GM21737 (cell line): ENCODE measurements at regions not wholly inside any gene's neighbourhood (a gene's known extent, or its start where the extent isn't known, plus 50 kb on each side); places are given as distances from the start of the nearest gene placed in this dataset.
"Not testable (repeated sequence)": the region's sequence is repeated elsewhere in the genome, so short reads cannot be mapped to it uniquely, and the experiment has no call there.

Experiments used
- ATAC-seq: cut with Tn5 transposase; IDR thresholded peaks from one replicate; pipeline ENCODE4 v1.9.1; 2021; ENCODE audit warnings: mild to moderate bottlenecking, moderate library complexity; ENCODE audit not compliant: unreplicated experiment

DNA sequence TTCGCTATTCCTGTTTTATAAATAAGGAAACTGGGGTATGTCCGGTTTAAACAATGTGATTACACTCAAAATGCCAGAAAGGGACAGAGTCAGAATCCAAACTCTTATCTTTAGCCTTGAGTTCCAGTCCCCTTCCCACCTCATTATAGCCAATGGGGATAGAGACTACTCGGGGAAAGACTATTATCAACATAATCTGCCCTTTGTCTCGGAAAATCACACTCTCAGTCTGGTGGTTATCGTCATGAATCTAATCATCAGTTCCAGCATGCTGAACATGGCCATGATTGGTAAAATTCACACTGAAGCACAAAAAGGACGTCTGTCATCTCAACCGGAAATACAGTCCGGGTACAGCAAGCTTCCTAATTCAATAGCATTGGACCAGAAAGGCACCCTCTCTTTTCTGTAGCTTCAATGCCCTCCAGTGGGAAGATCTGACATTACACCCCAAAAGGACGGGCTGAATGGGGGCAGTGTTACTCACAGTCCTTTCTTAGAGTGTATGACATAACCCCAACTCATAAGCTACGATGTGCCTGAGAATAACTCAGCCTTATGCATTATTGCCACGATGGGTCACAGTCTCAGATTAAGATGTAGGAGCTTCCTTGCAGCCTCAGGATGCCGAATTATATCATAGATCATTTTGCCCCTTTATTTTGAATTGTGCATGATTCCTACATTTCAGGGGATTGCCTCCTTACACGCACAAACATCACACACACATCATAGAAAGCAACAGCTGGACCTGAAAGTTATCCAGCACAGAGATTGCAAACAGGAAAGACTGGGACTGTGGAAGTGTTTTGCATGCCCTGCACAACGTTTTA, 390.4 kb upstream of the LMCD1 start:
- ATAC-seq = peak; percentile 94

DNA sequence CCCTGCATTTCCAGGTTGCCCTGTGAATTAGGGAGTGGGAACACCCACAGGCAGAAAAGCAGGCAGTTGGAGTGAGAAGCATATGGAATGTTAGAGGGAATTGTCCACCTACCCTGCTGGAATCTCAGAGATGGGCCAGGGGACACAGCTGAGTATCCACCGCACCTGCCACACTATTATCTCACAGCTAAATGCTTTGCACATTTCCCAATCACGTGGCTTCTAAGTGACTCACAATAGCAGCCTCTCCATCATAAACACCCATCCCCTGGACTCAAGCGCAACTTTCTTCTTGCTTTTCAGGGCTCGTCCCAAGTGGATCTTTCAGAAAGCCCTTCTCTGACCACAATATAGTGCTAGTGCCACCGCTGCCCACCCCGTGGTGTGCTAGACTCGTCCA, 389.0 kb upstream of the LMCD1 start:
- ATAC-seq = no peak

DNA sequence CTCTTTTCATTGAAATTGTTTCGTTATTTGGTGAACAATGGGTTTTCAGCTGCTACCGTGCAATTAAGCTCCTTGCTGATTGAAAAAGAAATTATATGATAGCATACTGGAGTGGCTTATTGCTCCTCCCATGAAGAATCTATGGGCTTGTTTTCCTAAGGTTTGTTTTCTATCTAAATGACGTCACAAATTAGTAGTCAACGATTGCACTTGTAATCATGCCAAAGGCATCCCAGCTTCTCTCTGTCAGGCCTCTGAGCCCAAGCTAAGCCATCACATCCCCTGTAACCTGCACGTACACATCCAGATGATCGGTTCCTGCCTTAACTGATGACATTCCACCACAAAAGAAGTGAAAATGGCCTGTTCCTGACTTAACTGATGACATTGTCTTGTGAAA, 388.0 kb upstream of the LMCD1 start:
- no peak for ATAC-seq

DNA sequence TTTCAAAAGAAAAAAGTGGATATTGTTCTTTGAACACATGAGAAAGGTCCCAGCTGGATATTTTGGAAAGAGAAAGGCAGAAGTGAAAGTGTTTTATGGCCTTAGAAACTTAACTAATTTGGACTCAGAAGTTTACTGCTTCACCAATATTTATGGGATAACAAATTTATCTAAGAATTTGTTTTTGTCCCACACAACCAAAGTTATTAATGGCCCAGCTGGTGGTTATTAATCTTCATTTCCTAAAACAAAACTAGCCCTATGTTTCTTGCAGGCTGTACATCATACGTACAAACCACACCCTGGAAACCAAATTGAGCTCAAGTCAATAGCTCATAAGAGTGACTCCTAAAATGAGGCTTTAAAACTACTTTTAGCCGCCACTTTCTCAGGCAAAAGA, 372.9 kb upstream of the LMCD1 start:
- no peak for ATAC-seq

DNA sequence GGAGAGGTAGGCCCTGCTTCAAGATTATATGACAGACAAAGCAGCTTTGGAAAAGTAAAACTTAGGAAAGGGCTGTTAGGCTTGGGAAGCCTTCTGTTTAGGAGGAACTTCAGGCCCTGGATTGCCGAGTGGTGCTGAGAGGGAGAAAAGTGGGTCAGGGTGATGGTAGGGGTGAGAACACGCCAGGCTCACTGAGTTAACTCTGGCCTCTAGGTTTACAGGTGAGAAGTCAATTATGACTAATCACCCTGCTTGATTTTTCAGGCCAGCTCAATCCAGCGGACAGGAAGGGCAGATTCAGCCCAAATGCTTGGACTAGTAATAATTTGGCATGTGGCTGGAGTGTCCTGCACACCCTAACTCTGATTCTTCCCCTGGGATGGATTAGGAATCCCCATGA, 365.1 kb upstream of the LMCD1 start:
- no peak for ATAC-seq

DNA sequence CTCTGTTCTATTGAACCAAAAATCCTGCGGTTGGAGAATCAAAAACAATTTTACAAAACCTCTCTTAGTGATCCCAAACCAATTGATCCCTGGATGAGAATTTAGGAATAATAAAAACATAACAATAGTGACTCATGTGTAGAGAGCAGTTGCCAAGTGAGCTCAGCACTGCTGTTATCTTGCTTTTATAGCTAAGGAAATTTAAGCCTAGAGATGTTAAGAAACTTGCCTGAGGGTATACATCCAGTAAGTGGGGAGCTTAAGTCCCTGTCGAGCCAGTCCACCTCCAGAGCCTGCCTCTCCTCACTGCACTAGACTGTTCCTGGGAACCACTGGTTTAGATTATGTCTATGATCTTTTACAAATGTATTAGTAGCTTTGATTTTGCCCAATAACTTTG, 358.4 kb upstream of the LMCD1 start:
- no peak for ATAC-seq

DNA sequence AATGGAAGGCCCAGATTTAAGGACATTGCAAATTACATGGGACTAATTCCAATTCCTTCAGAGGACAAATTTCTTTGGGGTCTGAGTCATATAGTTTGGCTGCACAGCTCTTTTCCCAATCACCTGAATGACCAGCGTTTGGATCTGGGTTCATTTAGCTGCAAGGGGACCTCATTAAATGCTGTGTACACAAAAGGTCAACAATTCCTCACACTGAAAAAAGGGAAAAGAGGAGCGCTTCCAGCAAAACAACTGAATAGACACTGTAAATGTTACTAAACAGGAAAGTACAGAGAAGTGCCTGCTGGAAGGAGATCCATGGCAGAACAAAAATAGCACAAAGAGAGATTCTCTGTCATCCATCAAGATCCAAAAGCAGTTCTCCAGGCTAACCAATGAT, 356.0 kb upstream of the LMCD1 start:
- no peak for ATAC-seq

DNA sequence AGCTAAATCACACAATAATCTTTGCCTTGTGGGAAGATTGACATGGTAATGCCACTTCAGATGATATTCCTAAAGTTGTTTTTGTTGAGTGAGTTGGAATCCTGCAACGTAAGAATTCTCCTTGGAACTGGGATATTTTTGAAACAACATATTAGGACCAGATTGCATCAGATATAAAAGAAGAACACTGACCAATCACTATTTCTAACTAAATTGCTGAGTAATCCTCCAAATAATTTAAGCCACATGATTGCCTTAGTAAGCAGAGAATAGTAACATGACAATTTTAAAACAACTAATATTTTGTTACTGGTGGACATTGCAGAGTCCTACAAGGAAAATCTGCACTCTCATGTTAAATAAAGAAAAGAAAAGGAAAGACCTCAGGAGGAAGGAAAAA, 353.9 kb upstream of the LMCD1 start:
- no peak for ATAC-seq

DNA sequence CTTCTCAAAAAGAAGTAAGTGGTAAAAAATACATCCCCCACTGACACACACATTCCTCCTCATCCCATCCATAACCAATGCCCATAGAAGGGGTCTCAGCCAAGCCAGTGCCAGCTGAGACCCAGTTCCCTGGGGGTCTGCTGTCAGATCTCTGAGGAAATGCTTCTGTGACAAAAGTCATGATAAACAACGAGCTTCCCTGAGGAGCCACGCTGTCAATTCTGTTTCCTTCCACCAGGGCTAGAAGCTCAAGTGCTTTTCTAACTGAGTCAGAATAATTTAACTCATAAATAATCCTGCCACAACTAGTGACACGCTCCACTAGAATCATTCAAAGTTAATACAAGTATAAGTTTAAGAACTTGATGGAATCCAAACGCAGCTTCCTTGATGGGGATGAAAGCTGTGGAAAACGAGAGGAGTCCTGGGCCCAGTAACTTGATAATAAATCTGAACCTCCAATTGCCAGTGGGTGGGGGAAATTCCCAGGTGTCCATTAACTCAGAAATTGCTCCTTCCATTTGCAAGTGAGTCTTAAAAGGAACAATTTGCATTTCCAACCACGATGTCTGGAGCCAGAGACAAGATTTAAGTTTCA, 348.7 kb upstream of the LMCD1 start:
- no peak for ATAC-seq

DNA sequence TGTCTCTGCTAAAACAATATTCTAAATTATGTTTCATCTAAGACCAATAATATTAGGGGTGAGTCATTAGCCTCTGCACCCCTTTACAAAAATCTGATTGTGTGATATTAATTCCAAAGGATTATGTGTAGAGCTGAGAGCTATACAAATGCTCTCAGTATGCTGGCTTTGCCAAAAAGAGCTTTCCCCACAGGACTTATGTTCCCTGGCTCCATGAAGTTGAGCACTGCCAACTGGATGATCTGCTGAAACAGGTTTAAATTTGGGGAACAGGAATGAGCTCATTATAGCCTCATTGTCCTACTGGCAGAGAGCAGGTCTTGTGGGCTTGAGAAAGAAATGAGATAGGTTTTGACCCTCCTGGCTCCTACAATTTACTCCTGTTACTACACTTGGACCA, 347.8 kb upstream of the LMCD1 start:
- ATAC-seq = no peak

DNA sequence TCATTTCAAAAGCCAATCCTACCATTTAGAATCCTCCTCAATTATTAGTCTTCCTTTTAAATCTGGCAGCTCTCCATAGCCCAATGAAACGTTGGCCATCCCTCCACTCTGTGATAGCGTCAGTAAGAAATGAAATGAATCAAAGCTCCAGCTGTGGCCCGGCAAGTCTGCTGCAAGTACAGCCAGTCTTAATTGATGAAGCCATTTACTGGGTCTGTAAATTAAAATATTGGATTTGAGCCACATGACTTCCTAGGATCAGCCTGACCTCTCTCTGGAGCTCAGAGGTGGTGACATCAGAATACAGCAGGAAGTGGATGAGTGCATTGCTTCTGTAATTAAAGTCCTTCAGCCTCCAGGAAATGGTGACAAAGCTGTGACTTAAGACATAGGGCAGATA, 347.0 kb upstream of the LMCD1 start:
- ATAC-seq = no peak

DNA sequence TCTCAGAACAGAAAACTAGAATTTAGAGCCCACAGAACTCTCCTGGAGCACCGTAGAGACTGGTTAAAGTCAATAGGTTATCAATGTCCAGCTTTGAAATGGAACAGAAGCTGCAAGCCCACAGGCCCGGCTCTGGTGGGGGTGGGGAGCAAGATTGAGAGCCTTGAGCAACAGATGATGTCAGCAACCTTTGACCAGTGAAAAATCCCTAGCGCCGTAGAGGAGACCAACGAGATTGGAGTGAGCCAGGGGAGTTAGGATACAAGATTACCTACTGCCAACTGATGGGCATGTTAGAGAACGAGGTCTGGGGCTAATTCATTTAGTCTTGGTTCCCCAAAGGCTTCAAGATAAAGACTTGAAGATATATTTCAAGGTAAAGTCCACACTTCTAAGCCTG, 345.5 kb upstream of the LMCD1 start:
- no peak for ATAC-seq

DNA sequence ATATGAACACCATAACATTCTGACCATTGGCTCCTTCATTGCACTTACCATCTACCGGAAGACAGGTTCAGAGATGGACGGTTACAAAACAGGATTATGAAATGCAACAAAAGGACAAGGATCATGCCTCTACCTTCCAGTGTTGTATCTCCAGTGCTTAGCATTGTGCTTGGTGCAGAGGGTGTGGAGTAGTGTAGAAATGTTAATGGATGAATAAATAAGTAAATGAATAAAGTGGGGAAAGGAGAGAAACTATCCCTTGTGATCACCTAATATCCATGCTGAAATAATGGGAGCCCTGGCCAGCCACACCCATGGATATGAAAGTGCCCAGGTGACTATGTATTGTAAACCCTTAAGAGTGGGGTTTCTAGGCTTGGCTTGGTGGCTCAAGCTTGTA, 344.8 kb upstream of the LMCD1 start:
- ATAC-seq = no peak

DNA sequence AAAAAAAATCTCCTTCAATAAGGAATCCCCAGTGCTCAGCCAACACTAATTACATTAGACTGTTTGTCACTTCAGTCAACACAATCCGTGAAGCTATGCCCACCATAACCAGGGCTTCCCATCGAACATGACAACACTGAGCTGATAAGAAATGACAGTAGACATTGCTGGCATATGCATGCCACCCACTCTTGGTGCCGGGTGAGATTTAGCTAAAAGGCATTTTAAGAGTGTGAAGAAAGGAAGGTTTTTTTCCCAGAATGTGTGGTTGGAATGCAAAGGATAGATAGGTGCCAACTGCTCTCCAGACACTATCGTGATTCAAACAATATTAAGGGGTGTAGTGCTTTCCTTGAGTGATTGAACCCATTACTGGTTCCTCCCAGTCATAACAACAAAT, 344.0 kb upstream of the LMCD1 start:
- no peak for ATAC-seq

DNA sequence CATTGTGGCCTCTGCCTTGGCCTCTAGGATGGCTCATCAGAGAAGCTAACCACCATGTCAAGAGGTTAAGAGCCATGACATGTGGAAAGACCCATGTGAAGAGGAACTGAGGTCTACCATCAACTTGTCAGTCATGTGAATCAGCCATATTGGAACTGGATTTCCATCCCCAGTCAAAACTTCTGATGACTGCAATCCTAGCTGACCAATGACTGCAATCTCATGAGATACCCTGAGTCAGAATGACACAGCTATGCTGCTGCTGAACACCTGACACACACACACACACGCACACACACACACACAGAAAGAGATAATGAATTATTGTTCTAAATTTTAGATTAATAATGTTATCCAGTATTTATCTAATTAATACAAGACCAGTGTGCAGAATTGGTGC, 337.5 kb upstream of the LMCD1 start:
- no peak for ATAC-seq

DNA sequence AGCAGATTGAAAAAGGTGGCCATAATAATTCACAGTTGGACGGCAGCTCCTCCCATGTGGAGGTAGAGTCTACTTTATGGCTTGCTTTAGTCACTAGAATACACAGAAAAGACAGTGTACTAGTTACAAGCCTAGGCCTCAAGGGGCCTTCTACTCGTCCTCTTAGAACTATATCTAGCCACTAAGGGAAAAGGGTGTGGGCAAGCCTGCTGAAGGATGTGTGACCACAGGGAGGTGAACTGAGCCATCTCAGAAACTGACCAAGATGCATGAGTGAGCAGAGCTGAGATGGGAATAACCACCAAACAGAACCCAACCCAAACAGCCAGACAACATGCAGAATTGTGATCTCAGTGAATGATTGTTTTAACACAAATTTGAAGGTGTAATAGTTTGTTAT, 335.6 kb upstream of the LMCD1 start:
- ATAC-seq = no peak

DNA sequence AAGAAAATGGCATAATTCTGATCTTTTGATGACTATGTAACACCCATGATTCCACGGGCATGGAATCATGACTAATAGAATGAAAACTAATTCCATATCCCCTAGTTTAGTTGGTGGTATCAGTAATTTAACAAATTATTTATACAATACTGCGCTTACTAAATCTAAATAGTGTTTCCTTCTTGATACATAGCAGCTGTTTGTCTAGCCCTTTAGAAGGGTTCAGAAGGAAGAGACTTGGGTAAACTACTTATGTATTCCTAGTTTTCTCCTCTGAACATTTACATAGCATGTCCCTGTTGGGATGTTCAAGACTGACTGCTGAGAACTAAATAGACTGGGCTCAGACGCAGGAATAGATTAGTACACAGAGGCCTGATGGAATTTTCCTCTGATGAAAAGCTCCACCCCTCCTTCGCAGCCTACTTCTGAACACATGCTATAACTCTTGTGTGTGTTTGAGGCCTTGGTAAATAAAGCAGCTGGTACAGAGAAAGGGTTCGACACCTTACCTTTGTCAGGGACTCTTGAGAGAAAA, 330.6 kb upstream of the LMCD1 start:
- ATAC-seq = no peak

DNA sequence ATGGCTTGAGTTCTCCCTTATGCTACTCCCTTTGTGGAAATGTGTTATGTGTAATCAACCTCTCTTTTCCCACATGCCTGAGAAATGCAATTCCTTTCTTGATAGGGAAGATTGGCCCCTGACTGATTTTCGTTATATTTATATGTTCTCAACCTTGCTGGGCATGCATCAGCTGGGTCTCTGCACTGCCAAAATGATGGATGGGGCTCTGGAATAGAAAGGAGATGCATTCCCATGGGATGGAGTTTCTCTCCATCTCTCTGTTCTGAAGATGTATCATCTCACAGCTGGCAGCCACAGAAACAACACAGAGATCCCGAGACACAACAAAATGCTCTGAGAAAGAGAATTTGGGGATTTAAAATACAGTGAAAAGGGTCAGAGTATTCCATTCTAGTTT, 327.7 kb upstream of the LMCD1 start:
- no peak for ATAC-seq

DNA sequence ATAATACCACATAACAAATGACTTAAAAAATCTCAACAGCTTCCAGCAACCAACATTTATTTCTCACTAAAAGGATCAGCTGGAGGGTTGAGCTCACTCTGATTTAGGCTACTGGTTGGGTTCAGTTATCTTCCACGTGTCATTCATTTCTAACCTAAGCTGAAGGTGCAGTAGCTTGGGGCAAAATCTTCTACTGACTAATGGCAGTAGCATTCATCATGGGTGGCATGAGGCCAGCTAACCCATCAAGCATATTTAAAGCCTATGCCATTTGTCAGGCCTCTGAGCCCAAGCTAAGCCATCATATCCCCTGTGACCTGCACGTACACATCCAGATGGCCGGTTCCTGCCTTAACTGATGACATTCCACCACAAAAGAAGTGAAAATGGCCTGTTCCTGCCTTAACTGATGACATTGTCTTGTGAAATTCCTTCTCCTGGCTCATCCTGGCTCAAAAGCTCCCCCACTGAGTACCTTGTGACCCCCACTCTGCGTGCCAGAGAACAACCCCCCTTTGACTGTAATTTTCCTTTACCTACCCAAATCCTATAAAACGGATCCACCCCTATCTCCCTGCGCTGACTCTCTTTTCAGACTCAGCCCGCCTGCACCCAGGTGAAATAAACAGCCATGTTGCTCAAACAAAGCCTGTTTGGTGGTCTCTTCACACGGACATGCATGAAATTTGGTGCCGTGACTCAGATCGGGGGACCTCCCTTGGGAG, 324.7 kb upstream of the LMCD1 start:
- not testable (repeated sequence) for ATAC-seq

DNA sequence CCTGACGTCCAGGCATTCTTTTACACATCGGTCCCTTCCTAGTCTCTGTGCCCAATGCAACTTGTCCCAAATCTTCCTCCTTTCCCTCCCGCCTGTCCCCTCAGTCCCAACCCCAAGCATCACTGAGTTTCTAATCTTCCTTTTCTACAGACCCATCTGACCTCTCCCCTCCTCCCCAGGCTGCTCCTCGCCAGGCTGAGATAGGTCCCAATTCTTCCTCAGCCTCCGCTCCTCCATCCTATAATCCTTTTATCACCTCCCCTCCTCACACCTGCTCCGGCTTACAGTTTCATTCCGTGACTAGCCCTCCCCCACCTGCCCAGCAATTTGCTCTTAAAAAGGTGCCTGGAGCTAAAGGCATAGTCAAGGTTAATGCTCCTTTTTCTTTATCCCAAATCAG, 323.1 kb upstream of the LMCD1 start:
- not testable (repeated sequence) for ATAC-seq

DNA sequence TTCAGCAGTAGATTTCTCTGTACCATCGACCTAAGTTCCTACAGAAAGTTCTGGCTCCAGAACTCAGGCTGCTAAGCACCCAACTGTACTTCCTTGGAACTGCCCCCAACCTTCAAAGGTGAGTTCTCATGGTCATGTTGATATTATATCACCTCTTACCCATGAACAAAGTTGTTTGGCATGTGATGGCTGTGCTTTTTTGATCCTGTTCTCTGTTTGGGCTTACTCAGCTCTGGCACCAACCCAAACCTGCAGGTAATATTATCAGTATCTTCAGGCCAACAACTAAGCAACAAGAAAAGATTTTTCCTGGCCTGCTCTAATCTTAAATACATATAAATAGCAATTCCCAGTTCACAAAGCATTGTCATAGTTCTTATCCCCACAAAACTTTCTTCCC, 318.7 kb upstream of the LMCD1 start:
- no peak for ATAC-seq

DNA sequence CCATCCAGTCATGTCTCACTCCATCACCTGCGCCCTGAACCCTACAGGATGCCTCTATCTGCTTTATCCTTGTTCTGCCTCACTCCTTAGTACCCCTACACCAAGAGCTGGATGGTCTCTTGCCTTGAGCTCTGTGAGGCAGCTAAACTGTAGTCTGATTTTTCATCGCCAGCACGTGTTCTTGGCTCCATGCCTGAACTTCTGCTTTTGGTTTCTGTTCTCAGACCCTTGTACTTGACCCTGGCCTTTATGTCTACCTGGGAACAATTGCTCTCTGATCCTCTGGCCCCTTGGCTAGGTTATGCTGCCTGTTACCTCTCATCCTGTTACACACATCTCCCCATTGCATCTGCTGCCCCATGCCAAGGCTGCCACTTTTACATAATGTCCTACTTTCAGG, 318.0 kb upstream of the LMCD1 start:
- ATAC-seq = no peak
